ENCODE measurements at regions not wholly inside any gene's neighbourhood (a gene's known extent, or its start where the extent isn't known, plus 50 kb on each side); places are given as distances from the start of the nearest gene placed in this dataset.

DNA sequence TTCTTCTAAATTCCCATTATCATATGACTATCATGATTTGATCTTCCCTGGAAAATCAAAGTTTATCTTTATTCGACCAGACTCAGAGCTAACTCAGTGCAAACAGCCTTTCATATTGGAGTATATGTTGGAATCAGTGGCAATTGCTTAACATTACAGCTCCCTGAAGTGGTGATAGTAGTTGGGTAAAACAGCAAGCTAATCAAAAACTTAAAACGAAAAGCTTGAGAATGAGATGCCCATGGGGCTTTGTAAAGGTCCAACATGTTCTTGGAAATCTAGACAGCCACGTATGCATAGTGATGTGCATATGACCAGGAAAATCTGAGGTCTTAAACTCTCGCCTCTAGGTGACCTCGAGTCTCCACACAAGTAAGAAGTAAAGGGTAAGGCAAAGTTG, 437.6 kb downstream of the KIF16B start:
- no peaks in the 10 kb centered on the region for H3K4me1 ChIP-seq (ENCODE audit: insufficient read depth, low read length, poor library complexity, severe bottlenecking)
- H3K27ac ChIP-seq (ENCODE audit: low read depth, low read length, poor library complexity, severe bottlenecking), result no peak overlapping the region
- BruUV-seq (replicated peaks), result no TSS peak
- no peaks in the 10 kb centered on the region for H3K36me3 ChIP-seq (ENCODE audit: insufficient read depth, low read length)
- H3K9me2 ChIP-seq (ENCODE audit: insufficient read depth, low read length), result no peaks in the 10 kb centered on the region; the same call in 1 of the 2 replicates
- POLR2A ChIA-PET, result interaction anchor here (0.7 to 2.2 kb wide), 6 partner anchors 12 to 629 kb away, joined by 3 to 9 read pairs (median 3); no protein-coding TSS in a partner anchor
- no peaks in the 10 kb centered on the region for H4K20me1 ChIP-seq (ENCODE audit: insufficient read depth, low read length)
- H3K79me2 ChIP-seq (ENCODE audit: insufficient read depth, low read depth, low read length), result no peaks in the 10 kb centered on the region
- no peaks in the 10 kb centered on the region for H3K9me3 ChIP-seq (ENCODE audit: low read length)
- TF ChIP-seq EZH2phosphoT487 (IDR thresholded peaks at IDR 0.05; ENCODE audit: borderline replicate concordance, low read depth, low read length), result no peak
- TF ChIP-seq, protein P1, sequence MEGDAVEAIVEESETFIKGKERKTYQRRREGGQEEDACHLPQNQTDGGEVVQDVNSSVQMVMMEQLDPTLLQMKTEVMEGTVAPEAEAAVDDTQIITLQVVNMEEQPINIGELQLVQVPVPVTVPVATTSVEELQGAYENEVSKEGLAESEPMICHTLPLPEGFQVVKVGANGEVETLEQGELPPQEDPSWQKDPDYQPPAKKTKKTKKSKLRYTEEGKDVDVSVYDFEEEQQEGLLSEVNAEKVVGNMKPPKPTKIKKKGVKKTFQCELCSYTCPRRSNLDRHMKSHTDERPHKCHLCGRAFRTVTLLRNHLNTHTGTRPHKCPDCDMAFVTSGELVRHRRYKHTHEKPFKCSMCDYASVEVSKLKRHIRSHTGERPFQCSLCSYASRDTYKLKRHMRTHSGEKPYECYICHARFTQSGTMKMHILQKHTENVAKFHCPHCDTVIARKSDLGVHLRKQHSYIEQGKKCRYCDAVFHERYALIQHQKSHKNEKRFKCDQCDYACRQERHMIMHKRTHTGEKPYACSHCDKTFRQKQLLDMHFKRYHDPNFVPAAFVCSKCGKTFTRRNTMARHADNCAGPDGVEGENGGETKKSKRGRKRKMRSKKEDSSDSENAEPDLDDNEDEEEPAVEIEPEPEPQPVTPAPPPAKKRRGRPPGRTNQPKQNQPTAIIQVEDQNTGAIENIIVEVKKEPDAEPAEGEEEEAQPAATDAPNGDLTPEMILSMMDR (conservative IDR thresholded peaks at IDR 0.05; ENCODE audit: low read length), result no peak
- CTCF ChIA-PET (ENCODE audit: unreplicated experiment), result no interaction called here
- DNase-seq (ENCODE audit: low spot score), result no peak
- intact Hi-C loops (cut with micrococcal nuclease; ENCODE audit: unreplicated experiment), result no loop called here
- H3K4me3 ChIP-seq (ENCODE audit: low read depth, low read length, poor library complexity, severe bottlenecking), result no peak overlapping the region
- H3K4me2 ChIP-seq (ENCODE audit: low read length), result no peak overlapping the region
- peak overlapping the region; percentile 14; the same call in 1 of the 2 replicates for H2AFZ ChIP-seq (ENCODE audit: low read length)

DNA sequence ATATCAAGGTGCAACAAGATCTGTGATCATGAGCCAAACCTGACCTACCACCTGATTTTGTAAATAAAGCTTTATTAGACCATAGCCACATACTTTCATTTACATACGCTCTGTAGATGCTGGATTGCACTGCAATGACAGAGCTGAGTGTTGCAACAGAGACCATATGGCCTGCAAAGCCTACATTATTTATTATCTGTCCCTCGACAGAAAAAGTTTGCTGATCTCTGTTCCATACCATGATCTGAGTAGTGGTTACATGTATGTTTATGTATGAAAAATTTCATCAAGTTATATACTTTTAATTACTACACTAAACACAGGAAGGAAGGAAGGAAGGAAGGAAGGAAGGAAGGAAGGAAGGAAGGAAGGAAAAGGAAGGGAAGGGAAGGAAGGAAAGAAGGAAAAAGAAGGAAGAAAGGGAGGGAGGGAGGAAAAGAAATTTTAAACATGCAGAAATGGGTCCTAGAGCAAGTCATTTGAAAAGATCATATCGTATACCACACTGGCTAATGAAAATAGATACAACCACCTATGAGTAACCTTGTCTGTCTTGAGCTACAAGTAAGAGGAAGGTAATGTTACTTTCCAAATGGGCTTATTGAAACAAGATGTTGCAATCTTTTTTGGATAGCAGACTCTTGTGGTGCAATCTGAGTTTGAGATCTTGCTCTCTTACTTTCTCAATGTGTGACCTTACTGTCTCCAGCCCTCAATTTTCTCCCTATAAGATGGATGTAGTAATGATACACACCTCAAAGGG, 441.0 kb downstream of the KIF16B start:
- Histone ChIP-seq H3K79me2 (ENCODE audit: insufficient read depth, low read depth, low read length) (no peaks in the 10 kb centered on the region), H3K4me2 (ENCODE audit: low read length) (no peak overlapping the region), H2AFZ (ENCODE audit: low read length) (no peak overlapping the region), H3K27ac (ENCODE audit: low read depth, low read length, poor library complexity, severe bottlenecking) (no peak overlapping the region), H3K9me3 (ENCODE audit: low read length) (no peaks in the 10 kb centered on the region), H4K20me1 (ENCODE audit: insufficient read depth, low read length) (no peaks in the 10 kb centered on the region), H3K4me3 (ENCODE audit: low read depth, low read length, poor library complexity, severe bottlenecking) (no peak overlapping the region), H3K4me1 (ENCODE audit: insufficient read depth, low read length, poor library complexity, severe bottlenecking) (no peaks in the 10 kb centered on the region), H3K36me3 (ENCODE audit: insufficient read depth, low read length) (no peaks in the 10 kb centered on the region), H3K9me2 (ENCODE audit: insufficient read depth, low read length) (no peaks in the 10 kb centered on the region; the same call in 1 of the 2 replicates)
- TF ChIP-seq, protein P1 (conservative IDR thresholded peaks at IDR 0.05; ENCODE audit: low read length), result no peak
- TF ChIP-seq EZH2phosphoT487 (IDR thresholded peaks at IDR 0.05; ENCODE audit: borderline replicate concordance, low read depth, low read length), result no peak
- BruUV-seq (replicated peaks), result no TSS peak
- POLR2A ChIA-PET, result interaction anchor here (1.3 to 1.4 kb wide), 2 partner anchors 8 to 17 kb away, joined by 3 to 5 read pairs; no protein-coding TSS in a partner anchor
- CTCF ChIA-PET (ENCODE audit: unreplicated experiment), result no interaction called here
- no peak for DNase-seq (ENCODE audit: low spot score)
- intact Hi-C loops (cut with micrococcal nuclease; ENCODE audit: unreplicated experiment), result no loop called here

DNA sequence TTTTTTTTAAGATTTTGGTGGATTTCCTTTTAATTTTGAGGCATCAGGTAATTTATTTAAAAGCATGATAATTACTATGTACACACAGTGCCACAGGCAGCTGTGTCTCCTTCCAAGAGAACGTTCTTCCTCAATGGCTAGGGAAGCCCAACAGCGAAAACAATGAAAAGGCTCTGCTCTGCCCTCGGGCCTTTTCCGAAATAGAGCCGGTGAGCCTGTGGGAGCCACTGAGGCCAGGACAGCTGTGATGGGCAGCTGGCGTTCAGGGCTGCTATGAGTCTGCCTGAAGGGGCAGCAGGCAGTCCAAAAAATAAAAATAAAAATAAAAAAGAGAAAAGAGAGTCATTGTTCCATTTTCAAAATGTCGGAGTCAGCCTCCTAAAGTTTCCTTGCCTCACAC, 443.8 kb downstream of the KIF16B start:
- CTCF ChIA-PET (ENCODE audit: unreplicated experiment), result interaction anchor here (0.6 kb wide), 1 partner anchor 65 kb away, joined by 3 read pairs; no protein-coding TSS in a partner anchor

More for the DNA sequence above, 443.8 kb downstream of the KIF16B start:
- Histone ChIP-seq H3K79me2 (ENCODE audit: insufficient read depth, low read depth, low read length) (no peaks in the 10 kb centered on the region), H3K4me3 (ENCODE audit: low read depth, low read length, poor library complexity, severe bottlenecking) (no peak overlapping the region), H3K9me2 (ENCODE audit: insufficient read depth, low read length) (no peaks in the 10 kb centered on the region), H3K4me1 (ENCODE audit: insufficient read depth, low read length, poor library complexity, severe bottlenecking) (no peaks in the 10 kb centered on the region), H2AFZ (ENCODE audit: low read length) (no peak overlapping the region), H3K36me3 (ENCODE audit: insufficient read depth, low read length) (no peaks in the 10 kb centered on the region), H3K4me2 (ENCODE audit: low read length) (no peak overlapping the region), H4K20me1 (ENCODE audit: insufficient read depth, low read length) (no peaks in the 10 kb centered on the region), H3K27ac (ENCODE audit: low read depth, low read length, poor library complexity, severe bottlenecking) (no peak overlapping the region), H3K9me3 (ENCODE audit: low read length) (no peaks in the 10 kb centered on the region)
- TF ChIP-seq EZH2phosphoT487 (IDR thresholded peaks at IDR 0.05; ENCODE audit: borderline replicate concordance, low read depth, low read length), result no peak
- TF ChIP-seq, protein P1 (conservative IDR thresholded peaks at IDR 0.05; ENCODE audit: low read length), result no peak
- no TSS peak for BruUV-seq (replicated peaks)
- POLR2A ChIA-PET, result interaction anchor here (0.6 to 2.0 kb wide), 8 partner anchors 12 to 272 kb away, joined by 3 to 7 read pairs (median 4); no protein-coding TSS in a partner anchor
- no peak for DNase-seq (ENCODE audit: low spot score)
- intact Hi-C loops (cut with micrococcal nuclease; ENCODE audit: unreplicated experiment), result no loop called here

Measured in OCI-LY7 (cell line).